ENCODE measurements at regions not wholly inside any gene's neighbourhood (a gene's known extent, or its start where the extent isn't known, plus 50 kb on each side); places are given as distances from the start of the nearest gene placed in this dataset.

- Histone ChIP-seq H3K9ac (ENCODE audit: low read length in 3 of 3) (no peak overlapping the region), H3K4me1 (ENCODE audit: control insufficient read depth in 2 of 3, insufficient read depth in 2 of 3, low read depth in 1 of 3, low read length in 3 of 3) (no peaks in the 10 kb centered on the region), H3K27me3 (ENCODE audit: control insufficient read depth, insufficient read depth, low read length) (no peaks in the 10 kb centered on the region), H3K4me3 (ENCODE audit: low read length in 3 of 3) (no peak overlapping the region), H3K9me3 (ENCODE audit: control insufficient read depth in 2 of 3, insufficient read depth in 1 of 3, low read length in 3 of 3) (peaks cover 0 to 8% (median 0%) of the 10 kb centered on the region in 3 donors), H3K27ac (ENCODE audit: low read depth in 2 of 2, low read length in 2 of 2) (no peak overlapping the region), H3K36me3 (ENCODE audit: control insufficient read depth in 2 of 3, insufficient read depth in 3 of 3, low read length in 3 of 3) (no peaks in the 10 kb centered on the region)
- no peak for FAIRE-seq
- TF ChIP-seq CTCF (IDR thresholded peaks at IDR 0.05; ENCODE audit: borderline replicate concordance, extremely low read depth, insufficient read depth) = no peak
- DNase-seq = peak in 1 of 5 donors; percentile 42
- intact Hi-C loops (cut with DNase I) = no loop called here
Measured at GRCh38 chr3:10614168-10614567, 108.8 kb upstream of the ATP2B2 start.

DNA sequence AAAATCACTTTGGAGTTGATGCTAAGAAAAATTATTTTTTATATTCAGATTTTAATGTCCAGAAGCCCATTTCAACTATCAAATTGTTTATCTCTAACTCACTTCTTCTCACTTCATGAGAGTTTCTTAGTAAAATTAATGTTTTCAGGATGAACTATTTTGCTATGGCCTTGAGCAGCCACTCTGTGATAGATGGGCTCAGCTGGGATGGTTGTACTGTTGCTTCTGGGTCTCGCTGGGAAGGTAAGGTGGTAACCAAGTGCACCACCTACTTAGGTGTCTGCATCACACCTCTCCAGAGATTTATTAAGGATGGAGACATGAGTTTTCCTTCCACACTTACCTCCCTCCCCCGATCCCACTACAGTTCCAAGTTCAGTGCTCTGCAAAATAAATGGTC, 110.3 kb upstream of the ATP2B2 start:
- no peak overlapping the region for H3K9ac ChIP-seq (ENCODE audit: low read length in 3 of 3)
- peaks cover 0 to 8% (median 0%) of the 10 kb centered on the region in 3 donors for H3K9me3 ChIP-seq (ENCODE audit: control insufficient read depth in 2 of 3, insufficient read depth in 1 of 3, low read length in 3 of 3)
- intact Hi-C loops (cut with DNase I) = no loop called here
- no peak for DNase-seq
- H3K4me1 ChIP-seq (ENCODE audit: control insufficient read depth in 2 of 3, insufficient read depth in 2 of 3, low read depth in 1 of 3, low read length in 3 of 3) = no peaks in the 10 kb centered on the region
- H3K36me3 ChIP-seq (ENCODE audit: control insufficient read depth in 2 of 3, insufficient read depth in 3 of 3, low read length in 3 of 3) = no peaks in the 10 kb centered on the region
- TF ChIP-seq CTCF (IDR thresholded peaks at IDR 0.05; ENCODE audit: borderline replicate concordance, extremely low read depth, insufficient read depth) = no peak
- H3K27me3 ChIP-seq (ENCODE audit: control insufficient read depth, insufficient read depth, low read length) = no peaks in the 10 kb centered on the region
- no peak overlapping the region for H3K4me3 ChIP-seq (ENCODE audit: low read length in 3 of 3)
- no peak for FAIRE-seq
- H3K27ac ChIP-seq (ENCODE audit: low read depth in 2 of 2, low read length in 2 of 2) = no peak overlapping the region

DNA sequence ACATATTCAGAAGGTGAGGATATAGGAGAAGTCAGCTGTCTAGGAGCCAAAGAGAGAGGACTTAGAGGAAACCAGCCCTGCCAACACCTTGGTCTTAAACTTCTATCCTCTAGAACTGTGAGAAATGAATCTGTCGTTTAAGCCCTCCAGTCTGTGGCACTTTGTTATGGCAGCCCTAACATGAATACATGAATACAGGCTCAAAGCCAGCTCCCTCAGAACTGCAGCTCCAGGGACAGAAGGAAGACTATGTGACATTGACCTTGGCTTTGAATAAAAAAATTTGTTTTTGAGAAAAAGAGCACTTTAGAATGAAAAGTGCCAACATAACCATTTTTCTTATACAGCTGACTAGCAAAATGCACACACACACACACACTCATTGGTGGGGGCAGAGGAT, 110.9 kb upstream of the ATP2B2 start:
- no peak overlapping the region for H3K9ac ChIP-seq (ENCODE audit: low read length in 3 of 3)
- no peaks in the 10 kb centered on the region for H3K27me3 ChIP-seq (ENCODE audit: control insufficient read depth, insufficient read depth, low read length)
- H3K4me1 ChIP-seq (ENCODE audit: control insufficient read depth in 2 of 3, insufficient read depth in 2 of 3, low read depth in 1 of 3, low read length in 3 of 3) = no peaks in the 10 kb centered on the region
- H3K9me3 ChIP-seq (ENCODE audit: control insufficient read depth in 2 of 3, insufficient read depth in 1 of 3, low read length in 3 of 3) = peaks cover 0 to 8% (median 0%) of the 10 kb centered on the region in 3 donors
- no peaks in the 10 kb centered on the region for H3K36me3 ChIP-seq (ENCODE audit: control insufficient read depth in 2 of 3, insufficient read depth in 3 of 3, low read length in 3 of 3)
- no peak for FAIRE-seq
- TF ChIP-seq CTCF (IDR thresholded peaks at IDR 0.05; ENCODE audit: borderline replicate concordance, extremely low read depth, insufficient read depth) = no peak
- no peak overlapping the region for H3K4me3 ChIP-seq (ENCODE audit: low read length in 3 of 3)
- intact Hi-C loops (cut with DNase I) = no loop called here
- H3K27ac ChIP-seq (ENCODE audit: low read depth in 2 of 2, low read length in 2 of 2) = no peak overlapping the region
- DNase-seq = no peak

All from kidney (tissue), 13 donors.